Activated B cell treated with CpG ODN at 0.5 μM for 24 hours (primary cell): ENCODE measurements at regions not wholly inside any gene's neighbourhood (a gene's known extent, or its start where the extent isn't known, plus 50 kb on each side); places are given as distances from the start of the nearest gene placed in this dataset.

Source experiments
- ATAC-seq: fragments of 200-7000 bp; cut with Tn5 transposase; one replicate; pipeline ENCODE4 v1.10.0; 2021; ENCODE audit warnings: low read depth, mild to moderate bottlenecking, moderate library complexity
- CTCF ChIA-PET: fragments of 350-600 bp; sonication (Branson Sonifier 250); formaldehyde crosslinking; loops from one replicate; lab custom pipeline; 2021; ENCODE audit warnings: antibody characterized with exemption; lab: Charles Lee
- POLR2A ChIA-PET: fragments of 350-600 bp; sonication (Branson Sonifier 250); formaldehyde crosslinking; loops from one replicate; lab custom pipeline; 2021; ENCODE audit warnings: antibody characterized with exemption; lab: Charles Lee
- DNase-seq: peaks from one replicate; pipeline ENCODE4 v3.0.0; 2022
- H3K27ac Mint-ChIP-seq: one replicate; pipeline ENCODE4 v1.8.0; 2020; ENCODE audit warnings: mixed read lengths
- H3K27me3 Mint-ChIP-seq: one replicate; pipeline ENCODE4 v1.8.0; 2021; ENCODE audit warnings: mixed read lengths
- H3K36me3 Mint-ChIP-seq: one replicate; pipeline ENCODE4 v1.8.0; 2021; ENCODE audit warnings: low read depth, mixed read lengths
- H3K4me1 Mint-ChIP-seq: one replicate; pipeline ENCODE4 v1.8.0; 2021; ENCODE audit warnings: mixed read lengths
- H3K4me3 Mint-ChIP-seq: one replicate; pipeline ENCODE4 v1.8.0; 2020; ENCODE audit warnings: mild to moderate bottlenecking, mixed read lengths
- H3K9me3 Mint-ChIP-seq: one replicate; pipeline ENCODE4 v1.8.0; 2020; ENCODE audit warnings: mixed read lengths
- intact Hi-C: fragments of 100-400 bp; cut with micrococcal nuclease; formaldehyde crosslinking; loops from one replicate; pipeline ENCODE4 v1.15.1; 2024
- TF ChIP-seq, protein P1 (sequence below): fragments of 200-600 bp; IDR thresholded peaks from one replicate; pipeline ENCODE4 v1.8.0; 2022; ENCODE audit warnings: antibody characterized with exemption, mild to moderate bottlenecking

DNA sequence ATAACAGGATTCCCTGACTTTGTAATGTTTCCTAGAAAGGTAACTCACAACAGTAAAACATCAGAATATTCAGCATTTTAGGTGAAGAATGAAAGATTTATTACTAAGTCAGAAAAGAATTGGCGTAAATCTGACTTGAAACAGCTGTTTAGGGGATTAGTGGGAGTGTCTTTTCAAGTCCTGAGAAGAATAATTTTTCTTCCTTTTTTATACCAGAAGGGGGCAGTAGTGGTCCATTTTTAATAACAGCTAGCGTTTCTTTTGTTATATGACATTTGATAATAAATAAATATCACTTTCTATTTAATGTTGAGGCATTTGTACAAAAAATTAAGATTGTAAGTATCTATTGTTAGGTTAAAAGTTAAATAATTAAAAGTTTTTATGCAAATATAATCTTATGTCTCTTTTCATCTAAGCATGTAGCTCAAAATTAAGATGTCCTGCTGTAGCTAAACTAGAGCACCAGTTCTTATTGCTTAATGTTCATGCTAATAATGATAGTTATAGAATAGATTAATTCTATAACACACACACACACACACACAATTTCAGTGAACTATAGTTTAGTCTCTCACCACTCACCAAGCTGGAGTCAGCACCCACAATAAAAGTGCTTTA lies 258.7 kb upstream of the ARRDC3 start:
- TF ChIP-seq, protein P1, sequence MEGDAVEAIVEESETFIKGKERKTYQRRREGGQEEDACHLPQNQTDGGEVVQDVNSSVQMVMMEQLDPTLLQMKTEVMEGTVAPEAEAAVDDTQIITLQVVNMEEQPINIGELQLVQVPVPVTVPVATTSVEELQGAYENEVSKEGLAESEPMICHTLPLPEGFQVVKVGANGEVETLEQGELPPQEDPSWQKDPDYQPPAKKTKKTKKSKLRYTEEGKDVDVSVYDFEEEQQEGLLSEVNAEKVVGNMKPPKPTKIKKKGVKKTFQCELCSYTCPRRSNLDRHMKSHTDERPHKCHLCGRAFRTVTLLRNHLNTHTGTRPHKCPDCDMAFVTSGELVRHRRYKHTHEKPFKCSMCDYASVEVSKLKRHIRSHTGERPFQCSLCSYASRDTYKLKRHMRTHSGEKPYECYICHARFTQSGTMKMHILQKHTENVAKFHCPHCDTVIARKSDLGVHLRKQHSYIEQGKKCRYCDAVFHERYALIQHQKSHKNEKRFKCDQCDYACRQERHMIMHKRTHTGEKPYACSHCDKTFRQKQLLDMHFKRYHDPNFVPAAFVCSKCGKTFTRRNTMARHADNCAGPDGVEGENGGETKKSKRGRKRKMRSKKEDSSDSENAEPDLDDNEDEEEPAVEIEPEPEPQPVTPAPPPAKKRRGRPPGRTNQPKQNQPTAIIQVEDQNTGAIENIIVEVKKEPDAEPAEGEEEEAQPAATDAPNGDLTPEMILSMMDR, result peak; percentile 46
- ChIA-PET CTCF (interaction anchor here (0.8 to 1.4 kb wide), 6 partner anchors 12 to 143 kb away, joined by 3 to 6 read pairs (median 4); no protein-coding TSS in a partner anchor), POLR2A (no interaction called here)
- no peaks in the 10 kb centered on the region for H3K36me3 Mint-ChIP-seq
- no peaks in the 10 kb centered on the region for H3K4me1 Mint-ChIP-seq
- no peak overlapping the region for H3K27ac Mint-ChIP-seq
- intact Hi-C loops, result loop anchor here (2.0 to 5.0 kb wide), 2 partner anchors 141 to 775 kb away; no protein-coding TSS in a partner anchor
- no peak overlapping the region for H3K4me3 Mint-ChIP-seq
- no peaks in the 10 kb centered on the region for H3K27me3 Mint-ChIP-seq
- ATAC-seq (no peak), DNase-seq (no peak)
- H3K9me3 Mint-ChIP-seq, result no peaks in the 10 kb centered on the region

DNA sequence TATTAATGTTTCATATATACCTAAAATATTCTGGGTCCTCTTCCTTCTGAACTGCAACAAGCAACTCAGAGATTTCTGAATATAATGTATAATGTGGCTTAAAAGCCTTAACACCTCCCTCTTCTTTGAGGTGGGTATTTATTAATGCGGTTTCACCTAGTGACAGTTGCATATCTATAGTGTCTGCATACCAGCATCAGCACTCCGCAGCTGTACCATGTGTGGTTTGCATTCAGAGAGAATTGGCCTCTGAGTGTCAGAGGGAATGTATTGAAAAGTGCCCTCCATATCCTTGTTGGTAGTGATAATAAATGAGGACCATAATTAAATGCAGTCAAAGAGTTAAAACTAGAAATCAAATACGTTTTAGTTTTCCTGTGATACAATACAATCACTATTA lies 256.6 kb upstream of the ARRDC3 start:
- POLR2A ChIA-PET, result no interaction called here
- no peak for ATAC-seq

DNA sequence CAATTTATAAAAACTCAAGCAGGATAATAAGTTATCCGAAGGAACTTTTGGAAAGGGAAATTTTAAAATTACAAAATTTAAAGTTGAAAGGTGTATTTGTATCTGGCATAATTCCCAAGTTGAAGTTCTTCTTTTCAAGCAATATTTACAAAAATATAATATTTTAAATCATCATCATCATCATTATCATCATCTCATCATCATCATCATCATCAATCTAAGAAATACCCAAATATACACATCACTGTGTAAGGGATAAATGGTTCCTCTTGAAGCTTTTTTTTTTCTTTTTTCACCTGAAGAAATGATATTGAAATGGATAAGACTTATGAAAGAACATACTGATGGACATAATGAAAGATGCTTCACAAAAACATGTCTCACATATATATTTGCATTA lies 254.9 kb upstream of the ARRDC3 start:
- Mint-ChIP-seq H3K4me1 (no peaks in the 10 kb centered on the region), H3K36me3 (no peaks in the 10 kb centered on the region), H3K27me3 (no peaks in the 10 kb centered on the region), H3K4me3 (no peak overlapping the region), H3K9me3 (no peaks in the 10 kb centered on the region), H3K27ac (no peak overlapping the region)
- no peak for DNase-seq
- no peak for ATAC-seq
- TF ChIP-seq, protein P1, result no peak
- CTCF ChIA-PET, result no interaction called here
- POLR2A ChIA-PET, result no interaction called here
- intact Hi-C loops, result no loop called here

More for the DNA sequence above, 256.6 kb upstream of the ARRDC3 start:
- no peak for DNase-seq
- CTCF ChIA-PET, result no interaction called here
- intact Hi-C loops, result loop anchor here (2.0 to 5.0 kb wide), 2 partner anchors 139 to 772 kb away; no protein-coding TSS in a partner anchor
- TF ChIP-seq, protein P1, result no peak
- H3K27ac Mint-ChIP-seq, result no peak overlapping the region
- no peak overlapping the region for H3K4me3 Mint-ChIP-seq
- no peaks in the 10 kb centered on the region for H3K9me3 Mint-ChIP-seq
- H3K4me1 Mint-ChIP-seq, result no peaks in the 10 kb centered on the region
- no peaks in the 10 kb centered on the region for H3K27me3 Mint-ChIP-seq
- H3K36me3 Mint-ChIP-seq, result no peaks in the 10 kb centered on the region

DNA sequence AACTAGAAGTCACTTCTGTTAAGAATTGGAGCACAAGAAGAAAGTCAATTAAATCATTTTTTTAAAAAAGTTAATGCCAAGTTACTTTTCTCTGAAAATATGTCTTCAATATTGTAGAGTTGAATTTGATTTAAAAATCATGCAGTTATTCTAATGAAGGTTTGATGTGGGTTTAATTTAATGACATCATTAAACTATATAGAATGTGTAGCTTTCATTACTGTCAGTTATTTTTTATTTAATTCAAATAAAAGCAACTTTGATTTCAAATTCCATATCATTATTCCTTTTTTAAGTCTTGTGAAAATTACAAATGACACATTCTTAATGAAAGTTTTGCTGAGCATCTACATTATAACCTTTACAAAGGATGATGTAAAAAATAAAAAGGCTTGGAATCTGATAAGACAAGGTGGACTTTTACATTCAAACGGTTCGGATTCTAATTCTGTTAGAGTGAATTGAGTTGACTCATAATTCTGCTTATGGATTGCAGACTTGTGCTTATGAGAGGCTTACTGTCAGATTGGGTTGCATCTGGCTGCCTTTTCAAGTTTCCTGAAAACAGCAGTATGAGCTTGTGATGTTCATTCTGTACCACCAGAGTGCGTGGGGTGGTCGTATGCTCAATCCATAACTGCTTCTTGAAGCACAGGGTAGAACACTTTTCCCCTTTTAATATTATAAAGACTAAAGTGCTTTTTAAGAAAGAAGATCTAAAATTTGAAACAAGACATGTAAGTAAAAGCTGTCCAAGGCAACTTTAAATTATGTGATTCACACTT lies 253.0 kb upstream of the ARRDC3 start:
- DNase-seq (no peak), ATAC-seq (no peak)
- ChIA-PET POLR2A (no interaction called here), CTCF (no interaction called here)
- Mint-ChIP-seq H3K27me3 (no peaks in the 10 kb centered on the region), H3K4me3 (no peak overlapping the region), H3K36me3 (no peaks in the 10 kb centered on the region), H3K4me1 (no peaks in the 10 kb centered on the region), H3K27ac (no peak overlapping the region), H3K9me3 (no peaks in the 10 kb centered on the region)
- intact Hi-C loops, result no loop called here
- TF ChIP-seq, protein P1, result no peak

DNA sequence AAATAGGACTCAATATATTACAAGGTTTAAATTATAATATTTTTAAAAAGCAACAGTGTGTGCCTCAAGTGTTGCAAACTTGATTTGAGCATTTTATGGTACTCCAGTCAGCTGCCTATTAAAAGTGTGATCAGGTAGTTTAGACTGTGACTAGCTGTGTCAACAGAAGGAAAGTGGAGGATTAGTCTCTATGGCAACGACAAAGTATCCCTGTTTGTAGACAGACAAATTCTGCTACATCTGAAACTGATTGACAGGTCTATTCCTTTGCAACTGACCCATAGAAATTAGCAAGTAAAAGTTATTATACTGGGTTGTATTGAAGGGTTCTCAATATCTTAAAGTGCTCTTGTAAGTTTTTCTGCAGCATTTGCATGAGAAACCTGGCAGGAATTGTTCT lies 249.8 kb upstream of the ARRDC3 start:
- POLR2A ChIA-PET, result no interaction called here
- H3K4me3 Mint-ChIP-seq, result no peak overlapping the region
- TF ChIP-seq, protein P1, result no peak
- ATAC-seq (no peak), DNase-seq (no peak)
- no peaks in the 10 kb centered on the region for H3K4me1 Mint-ChIP-seq
- H3K27me3 Mint-ChIP-seq, result no peaks in the 10 kb centered on the region
- H3K36me3 Mint-ChIP-seq, result no peaks in the 10 kb centered on the region
- CTCF ChIA-PET, result no interaction called here
- intact Hi-C loops, result no loop called here
- H3K9me3 Mint-ChIP-seq, result no peaks in the 10 kb centered on the region
- no peak overlapping the region for H3K27ac Mint-ChIP-seq
